Endothelial cell of umbilical vein (primary cell): ENCODE measurements at regions not wholly inside any gene's neighbourhood (a gene's known extent, or its start where the extent isn't known, plus 50 kb on each side); places are given as distances from the start of the nearest gene placed in this dataset.

ENCODE experiments used
- EZH2 ChIP-seq: IDR thresholded peaks from 2 replicates; pipeline ENCODE4 v1.6.1; 2012; ENCODE audit warnings: borderline replicate concordance, low read depth, mild to moderate bottlenecking, moderate library complexity, low read length, inconsistent platforms; ENCODE audit not compliant: severe bottlenecking
- FOS ChIP-seq: IDR thresholded peaks from 2 replicates; pipeline ENCODE4 v1.6.1; 2011; ENCODE audit warnings: mild to moderate bottlenecking, low read length, moderate library complexity, borderline replicate concordance; ENCODE audit not compliant: insufficient read depth
- MYC ChIP-seq: IDR thresholded peaks from one replicate; pipeline ENCODE4 v1.6.1; 2011; ENCODE audit warnings: mild to moderate bottlenecking, low read depth, low read length
- POLR2A ChIP-seq: IDR thresholded peaks from 2 replicates; pipeline ENCODE4 v1.6.1; 2012; ENCODE audit warnings: low read depth, mild to moderate bottlenecking, control low read depth, low read length
- POLR2AphosphoS5 ChIP-seq: IDR thresholded peaks from 2 replicates; pipeline ENCODE4 v1.6.1; 2012; ENCODE audit warnings: low read depth, mild to moderate bottlenecking, control low read depth, low read length, moderate library complexity; ENCODE audit not compliant: insufficient read depth
- TF ChIP-seq, protein P1 (sequence below), 2 donors: IDR thresholded peaks; 1 replicate in 1 of 2; 2 replicates in 1 of 2; pipeline ENCODE4 v1.5.1; 2011; ENCODE audit warnings: low read length in 2 of 2, mild to moderate bottlenecking in 2 of 2, moderate library complexity in 2 of 2, control low read depth in 1 of 2, inconsistent platforms in 1 of 2, low read depth in 1 of 2; ENCODE audit not compliant: insufficient read depth in 1 of 2; ENCODE audit errors: extremely low read depth in 1 of 2
- TF ChIP-seq, protein P2 (sequence below): IDR thresholded peaks from 2 replicates; pipeline ENCODE4 v1.6.1; 2011; ENCODE audit not compliant: insufficient read depth, insufficient read length

DNA sequence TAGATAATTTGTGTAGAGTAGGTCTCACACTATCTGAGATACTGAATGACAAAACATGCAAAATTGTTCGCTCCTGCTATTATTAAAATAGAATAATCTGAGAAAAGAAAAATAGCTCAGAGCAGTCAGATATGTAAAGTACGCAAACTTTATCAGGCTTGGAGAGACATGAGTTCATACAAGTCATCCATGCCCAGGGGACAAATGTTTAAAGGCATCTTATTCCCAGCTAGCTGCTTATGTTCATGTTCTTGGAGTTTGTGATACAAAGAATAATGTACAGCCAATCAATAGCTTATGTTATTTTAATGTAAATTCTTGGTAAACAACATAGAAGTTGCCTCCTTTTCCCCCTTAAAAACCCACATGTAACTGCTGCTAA, 69.4 kb upstream of the USP25 start:
- TF ChIP-seq MYC (no peak), POLR2A (no peak), POLR2AphosphoS5 (no peak), EZH2 (no peak), FOS (no peak)
- TF ChIP-seq, protein P1, sequence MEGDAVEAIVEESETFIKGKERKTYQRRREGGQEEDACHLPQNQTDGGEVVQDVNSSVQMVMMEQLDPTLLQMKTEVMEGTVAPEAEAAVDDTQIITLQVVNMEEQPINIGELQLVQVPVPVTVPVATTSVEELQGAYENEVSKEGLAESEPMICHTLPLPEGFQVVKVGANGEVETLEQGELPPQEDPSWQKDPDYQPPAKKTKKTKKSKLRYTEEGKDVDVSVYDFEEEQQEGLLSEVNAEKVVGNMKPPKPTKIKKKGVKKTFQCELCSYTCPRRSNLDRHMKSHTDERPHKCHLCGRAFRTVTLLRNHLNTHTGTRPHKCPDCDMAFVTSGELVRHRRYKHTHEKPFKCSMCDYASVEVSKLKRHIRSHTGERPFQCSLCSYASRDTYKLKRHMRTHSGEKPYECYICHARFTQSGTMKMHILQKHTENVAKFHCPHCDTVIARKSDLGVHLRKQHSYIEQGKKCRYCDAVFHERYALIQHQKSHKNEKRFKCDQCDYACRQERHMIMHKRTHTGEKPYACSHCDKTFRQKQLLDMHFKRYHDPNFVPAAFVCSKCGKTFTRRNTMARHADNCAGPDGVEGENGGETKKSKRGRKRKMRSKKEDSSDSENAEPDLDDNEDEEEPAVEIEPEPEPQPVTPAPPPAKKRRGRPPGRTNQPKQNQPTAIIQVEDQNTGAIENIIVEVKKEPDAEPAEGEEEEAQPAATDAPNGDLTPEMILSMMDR (IDR thresholded peaks at IDR 0.05; ENCODE audit: extremely low read depth in 1 of 2, insufficient read depth in 1 of 2, low read depth in 1 of 2, low read length in 2 of 2): no peak
- TF ChIP-seq, protein P2, sequence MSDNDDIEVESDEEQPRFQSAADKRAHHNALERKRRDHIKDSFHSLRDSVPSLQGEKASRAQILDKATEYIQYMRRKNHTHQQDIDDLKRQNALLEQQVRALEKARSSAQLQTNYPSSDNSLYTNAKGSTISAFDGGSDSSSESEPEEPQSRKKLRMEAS: no peak
